GM12875 (cell line): ENCODE measurements at regions not wholly inside any gene's neighbourhood (a gene's known extent, or its start where the extent isn't known, plus 50 kb on each side); places are given as distances from the start of the nearest gene placed in this dataset.

Source experiments
- H3K4me3 ChIP-seq: one replicate; pipeline ENCODE4 v1.5.1; 2011; ENCODE audit warnings: low read depth, low read length, control low read depth
- TF ChIP-seq, protein P1 (sequence below): IDR thresholded peaks from 2 replicates; pipeline ENCODE4 v1.5.1; 2011; ENCODE audit warnings: low read depth, mild to moderate bottlenecking, control low read depth, inconsistent platforms, low read length, moderate library complexity, borderline replicate concordance; ENCODE audit not compliant: insufficient read depth

DNA sequence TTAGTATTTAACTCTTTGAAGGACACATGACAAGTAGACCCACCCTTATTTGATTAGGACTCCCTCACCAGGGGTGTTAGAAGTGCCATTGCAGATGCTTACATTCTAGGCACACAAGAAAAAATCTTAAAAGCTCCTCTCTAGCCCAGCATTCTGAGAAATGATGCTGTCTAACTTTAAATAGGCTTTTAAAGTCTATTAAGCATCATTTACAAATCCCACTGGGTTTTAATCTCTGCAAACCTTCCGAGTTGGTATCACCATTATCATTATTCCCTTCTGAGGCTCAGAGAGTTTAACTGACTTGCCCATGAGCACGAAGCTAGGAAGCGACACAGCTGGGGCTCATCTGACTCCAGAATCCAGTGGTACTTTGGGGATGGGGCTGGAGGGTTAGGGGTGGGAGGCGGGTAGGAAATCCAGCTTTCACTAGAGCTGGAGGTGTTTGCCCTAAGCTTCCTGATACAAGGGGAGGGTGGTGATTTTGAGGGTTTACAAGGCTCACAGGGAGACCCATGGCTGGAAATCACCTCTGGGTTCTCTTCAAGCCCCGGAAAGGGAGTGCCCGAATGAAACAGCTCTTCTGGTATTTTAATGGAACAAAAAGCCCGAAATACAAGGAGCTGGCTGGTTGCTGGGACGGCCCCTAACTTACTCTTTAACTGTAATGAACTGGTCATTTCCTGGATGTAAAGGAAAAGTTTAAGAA, 109.2 kb upstream of the FUT8 start:
- H3K4me3 ChIP-seq, result no peak overlapping the region
- TF ChIP-seq, protein P1, sequence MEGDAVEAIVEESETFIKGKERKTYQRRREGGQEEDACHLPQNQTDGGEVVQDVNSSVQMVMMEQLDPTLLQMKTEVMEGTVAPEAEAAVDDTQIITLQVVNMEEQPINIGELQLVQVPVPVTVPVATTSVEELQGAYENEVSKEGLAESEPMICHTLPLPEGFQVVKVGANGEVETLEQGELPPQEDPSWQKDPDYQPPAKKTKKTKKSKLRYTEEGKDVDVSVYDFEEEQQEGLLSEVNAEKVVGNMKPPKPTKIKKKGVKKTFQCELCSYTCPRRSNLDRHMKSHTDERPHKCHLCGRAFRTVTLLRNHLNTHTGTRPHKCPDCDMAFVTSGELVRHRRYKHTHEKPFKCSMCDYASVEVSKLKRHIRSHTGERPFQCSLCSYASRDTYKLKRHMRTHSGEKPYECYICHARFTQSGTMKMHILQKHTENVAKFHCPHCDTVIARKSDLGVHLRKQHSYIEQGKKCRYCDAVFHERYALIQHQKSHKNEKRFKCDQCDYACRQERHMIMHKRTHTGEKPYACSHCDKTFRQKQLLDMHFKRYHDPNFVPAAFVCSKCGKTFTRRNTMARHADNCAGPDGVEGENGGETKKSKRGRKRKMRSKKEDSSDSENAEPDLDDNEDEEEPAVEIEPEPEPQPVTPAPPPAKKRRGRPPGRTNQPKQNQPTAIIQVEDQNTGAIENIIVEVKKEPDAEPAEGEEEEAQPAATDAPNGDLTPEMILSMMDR, result no peak

DNA sequence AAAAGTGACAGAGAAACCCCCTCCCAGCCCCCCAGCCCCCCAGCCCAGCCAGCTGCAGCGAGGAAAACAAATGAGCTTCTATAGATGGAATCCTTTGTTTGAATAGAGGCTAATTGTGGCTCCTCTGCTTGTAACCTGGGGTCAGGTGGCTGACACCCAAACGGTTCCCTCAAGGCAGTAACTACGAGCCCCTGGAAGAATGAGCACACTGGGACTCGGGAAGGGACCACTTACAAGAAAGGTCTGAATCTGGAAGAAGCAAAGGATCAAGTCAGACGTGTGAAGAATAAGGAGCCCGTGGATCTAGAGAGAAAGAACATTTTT, 108.7 kb upstream of the FUT8 start:
- H3K4me3 ChIP-seq, result no peak overlapping the region
- TF ChIP-seq, protein P1, result no peak

DNA sequence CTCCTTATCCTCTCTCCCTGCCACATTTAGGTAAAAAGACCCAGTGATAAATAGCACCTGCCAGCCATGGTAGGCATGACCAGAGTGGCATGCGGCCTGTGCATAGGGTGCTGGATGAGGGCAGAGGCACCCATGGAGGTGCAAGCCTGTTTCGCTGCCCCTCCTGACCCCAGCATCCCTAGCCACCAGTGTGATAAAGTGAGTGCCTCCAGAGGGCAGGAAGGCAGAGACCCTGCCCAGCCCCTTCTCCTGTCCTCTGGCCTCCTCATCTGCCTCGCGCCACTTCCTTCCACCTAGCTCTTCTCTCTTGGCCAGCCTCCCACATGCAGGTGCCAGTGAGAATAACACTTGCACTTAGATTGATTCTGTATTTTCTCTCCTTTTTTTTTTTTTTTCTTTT, 108.3 kb upstream of the FUT8 start:
- TF ChIP-seq, protein P1, result no peak
- no peak overlapping the region for H3K4me3 ChIP-seq

DNA sequence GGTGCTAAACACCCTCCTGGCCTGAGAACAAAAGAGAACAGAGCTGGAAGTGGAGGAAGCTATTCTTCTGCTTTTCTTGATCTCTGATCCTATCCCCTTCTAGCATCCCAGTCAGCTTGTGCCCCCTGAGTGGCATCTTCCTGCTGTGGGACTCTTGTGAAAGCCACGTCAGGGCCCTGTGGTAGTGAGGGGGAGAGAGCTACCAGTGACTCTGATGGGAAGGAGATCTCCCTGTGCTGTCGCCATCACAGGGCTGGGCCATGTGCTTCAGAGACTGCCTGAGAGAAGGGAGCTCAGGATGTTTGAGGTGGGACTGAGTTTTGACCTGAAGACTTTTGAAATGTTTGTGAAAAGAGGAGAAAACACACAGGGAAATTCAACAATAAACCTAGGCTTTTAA, 107.6 kb upstream of the FUT8 start:
- H3K4me3 ChIP-seq, result no peak overlapping the region
- TF ChIP-seq, protein P1, result no peak

DNA sequence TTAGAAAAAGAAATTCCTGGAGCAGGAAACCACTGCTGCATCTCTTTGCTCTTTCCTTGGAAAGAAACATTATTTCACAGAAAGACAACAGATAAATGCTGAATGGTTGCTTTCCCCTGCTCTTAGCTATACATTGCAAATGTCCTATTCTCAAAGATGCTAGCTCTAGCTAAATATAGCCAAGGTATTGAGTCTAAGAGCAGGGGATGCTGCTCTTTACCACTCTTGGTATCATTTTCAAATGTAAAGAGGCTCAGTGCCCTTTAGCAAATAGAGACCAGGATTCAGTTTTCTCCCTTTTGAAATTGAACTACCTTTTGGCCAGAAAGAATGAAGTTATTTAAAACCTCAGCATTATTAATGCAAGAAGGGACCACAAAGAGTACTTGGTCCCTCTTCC, 104.0 kb upstream of the FUT8 start:
- no peak overlapping the region for H3K4me3 ChIP-seq
- TF ChIP-seq, protein P1, result no peak

DNA sequence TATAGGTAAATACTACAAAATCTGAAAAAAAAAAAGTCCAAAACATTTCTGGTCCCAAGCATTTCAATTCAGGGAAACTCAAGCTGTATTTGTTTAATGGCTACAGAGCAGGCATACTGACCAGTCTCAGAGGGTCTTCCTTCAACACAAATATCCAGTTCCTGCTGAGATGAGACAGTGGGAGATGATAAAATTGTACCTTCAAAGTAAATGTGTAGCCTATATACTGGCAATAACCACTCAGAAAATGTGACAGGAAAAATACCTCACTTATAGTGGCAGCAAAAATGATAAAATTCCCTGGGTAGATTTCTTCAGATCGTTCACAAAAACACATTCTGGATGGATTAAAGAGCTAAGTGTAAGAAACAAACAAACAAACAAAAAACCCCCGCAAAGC, 102.0 kb upstream of the FUT8 start:
- TF ChIP-seq, protein P1, result no peak
- H3K4me3 ChIP-seq, result no peak overlapping the region

DNA sequence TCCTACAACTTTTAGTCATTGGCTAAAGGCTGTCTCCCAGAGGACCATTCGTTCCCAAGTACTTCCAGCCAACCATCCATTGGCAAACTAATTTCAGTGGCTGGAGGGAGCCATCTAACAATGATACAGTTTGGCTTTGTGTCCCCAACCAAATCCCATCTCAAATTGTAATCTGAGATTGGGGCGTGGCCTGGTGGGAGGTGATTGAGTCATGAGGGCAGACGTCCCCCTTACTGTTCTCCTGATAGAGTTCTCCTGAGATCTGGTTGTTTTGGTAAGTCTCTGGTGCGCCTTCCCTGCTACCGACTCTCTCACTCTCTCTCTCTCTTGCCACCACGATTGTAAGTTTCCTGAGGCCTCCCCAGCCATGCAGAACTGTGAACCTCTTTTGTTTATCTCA, 99.7 kb upstream of the FUT8 start:
- H3K4me3 ChIP-seq, result no peak overlapping the region
- TF ChIP-seq, protein P1, result no peak
